ENCODE measurements at regions not wholly inside any gene's neighbourhood (a gene's known extent, or its start where the extent isn't known, plus 50 kb on each side); places are given as distances from the start of the nearest gene placed in this dataset.
A peak's percentile ranks its signal among the peaks of the same experiment; 100 is the strongest.

- Histone ChIP-seq H3K4me1 (no peaks in the 10 kb centered on the region), H3K27ac (no peak overlapping the region), H3K4me3 (no peak overlapping the region), H3K9me3 (no peaks in the 10 kb centered on the region), H3K36me3 (no peaks in the 10 kb centered on the region), H3K27me3 (no peaks in the 10 kb centered on the region)
- DNase-seq, result no peak
- no peak for ATAC-seq
- TF ChIP-seq CTCF (IDR thresholded peaks at IDR 0.05), result no peak
- intact Hi-C loops (cut with DNase I), result no loop called here
- FAIRE-seq, result no peak
- 87 to 88% methylated on average over 2 of the region's 2 CpGs for WGBS, 2 donors
These were observed 163.1 kb downstream of the TXNL1 start for GRCh38 chr18:56475250-56475649.

GRCh38 chr18:56473400-56474024 is 164.9 kb downstream of the TXNL1 start:
- H3K27ac ChIP-seq, result no peak overlapping the region
- FAIRE-seq, result no peak
- H3K4me1 ChIP-seq, result no peaks in the 10 kb centered on the region
- no peaks in the 10 kb centered on the region for H3K9me3 ChIP-seq
- no peak for DNase-seq
- WGBS, 2 donors, result 83 to 92% methylated on average over 8 of the region's 8 CpGs
- no peak for ATAC-seq
- no peak overlapping the region for H3K4me3 ChIP-seq
- intact Hi-C loops (cut with DNase I), result no loop called here
- H3K36me3 ChIP-seq, result no peaks in the 10 kb centered on the region
- no peak for TF ChIP-seq CTCF (IDR thresholded peaks at IDR 0.05)
- H3K27me3 ChIP-seq, result no peaks in the 10 kb centered on the region

GRCh38 chr18:56470406-56471351 is 167.7 kb downstream of the TXNL1 start:
- no peak overlapping the region for H3K27ac ChIP-seq
- no peak for ATAC-seq
- FAIRE-seq, result no peak
- H3K36me3 ChIP-seq, result no peaks in the 10 kb centered on the region
- WGBS, 2 donors, result 56 to 69% methylated on average over 5 of the region's 5 CpGs
- DNase-seq, result no peak
- no peak overlapping the region for H3K4me3 ChIP-seq
- intact Hi-C loops (cut with DNase I), result no loop called here
- no peaks in the 10 kb centered on the region for H3K4me1 ChIP-seq
- H3K27me3 ChIP-seq, result no peaks in the 10 kb centered on the region
- no peaks in the 10 kb centered on the region for H3K9me3 ChIP-seq
- TF ChIP-seq CTCF (IDR thresholded peaks at IDR 0.05), result no peak

- Histone ChIP-seq H3K4me3 (no peak overlapping the region), H3K4me1 (no peaks in the 10 kb centered on the region), H3K36me3 (no peaks in the 10 kb centered on the region), H3K27ac (no peak overlapping the region), H3K27me3 (no peaks in the 10 kb centered on the region), H3K9me3 (no peaks in the 10 kb centered on the region)
- WGBS, 2 donors, result 89 to 94% methylated on average over 4 of the region's 4 CpGs
- no peak for DNase-seq
- no peak for FAIRE-seq
- no peak for TF ChIP-seq CTCF (IDR thresholded peaks at IDR 0.05)
- intact Hi-C loops (cut with DNase I), result no loop called here
- ATAC-seq, result no peak
These were observed 168.8 kb downstream of the TXNL1 start for GRCh38 chr18:56469582-56469981.

- no peak for FAIRE-seq
- Histone ChIP-seq H3K4me3 (no peak overlapping the region), H3K36me3 (no peaks in the 10 kb centered on the region), H3K4me1 (no peaks in the 10 kb centered on the region), H3K27me3 (no peaks in the 10 kb centered on the region), H3K27ac (no peak overlapping the region), H3K9me3 (no peaks in the 10 kb centered on the region)
- peak in 2 of 4 donors; percentile 65 to 70 for ATAC-seq
- DNase-seq, result no peak
- intact Hi-C loops (cut with DNase I), result no loop called here
- WGBS, 2 donors, result 85 to 90% methylated on average over 1 of the region's 1 CpG
- no peak for TF ChIP-seq CTCF (IDR thresholded peaks at IDR 0.05)
These were observed 170.0 kb downstream of the TXNL1 start for GRCh38 chr18:56468396-56468795.

All from pancreas (tissue), 10 donors.